Uterus (tissue), 3 donors: ENCODE measurements at regions not wholly inside any gene's neighbourhood (a gene's known extent, or its start where the extent isn't known, plus 50 kb on each side); places are given as distances from the start of the nearest gene placed in this dataset.

Experiments
- DNase-seq, 2 donors: peaks; one replicate each; pipeline ENCODE4 v3.0.0-alpha.2; 2019 to 2020
- H3K27ac ChIP-seq, 2 donors: fragments of 200-600 bp; sonication (generic); 1 replicate in 1 of 2; 2 replicates in 1 of 2; pipeline ENCODE4 v1.5.1; 2016 to 2018
- H3K27me3 ChIP-seq, 2 donors: fragments of 200-600 bp; sonication (generic); one replicate each; pipeline ENCODE4 v1.5.1; 2018 to 2019; ENCODE audit warnings: control low read depth in 1 of 2
- H3K36me3 ChIP-seq, 2 donors: fragments of 200-600 bp; sonication (generic); one replicate each; pipeline ENCODE4 v1.5.1; 2019; ENCODE audit warnings: control low read depth in 1 of 2
- H3K4me1 ChIP-seq, 2 donors: fragments of 200-600 bp; sonication (generic); one replicate each; pipeline ENCODE4 v1.5.1; 2018 to 2019; ENCODE audit warnings: control low read depth in 1 of 2
- H3K4me3 ChIP-seq, 2 donors: fragments of 200-600 bp; sonication (generic); 1 replicate in 1 of 2; 2 replicates in 1 of 2; pipeline ENCODE4 v1.5.1; 2018 to 2019; ENCODE audit warnings: mild to moderate bottlenecking in 1 of 2
- H3K9me3 ChIP-seq, 2 donors: fragments of 200-600 bp; sonication (generic); one replicate each; pipeline ENCODE4 v1.5.1; 2019; ENCODE audit warnings: control low read depth in 1 of 2
- CTCF ChIP-seq, 4 experiments: fragments of 200-600 bp in 2 of 4; fragments of 450-650 bp in 2 of 4; sonication (generic) in 2 of 4; IDR thresholded peaks; one replicate each; pipeline ENCODE4 v1.5.1; 2016 to 2019; ENCODE audit warnings: antibody characterized with exemption in 4 of 4, mild to moderate bottlenecking in 2 of 4, moderate library complexity in 1 of 4
- POLR2A ChIP-seq, 2 donors: fragments of 450-650 bp; IDR thresholded peaks; one replicate each; pipeline ENCODE4 v1.6.1; 2016; ENCODE audit warnings: antibody characterized with exemption in 2 of 2, mild to moderate bottlenecking in 1 of 2, moderate library complexity in 1 of 2
- intact Hi-C: fragments of 100-400 bp; cut with DNase I; formaldehyde crosslinking; loops from one replicate; pipeline ENCODE4 v1.15.1; 2023; ENCODE audit warnings: low total_unique reads
- donor health status: DM: yes; HTN: yes; CAD: no.

GRCh38 chr1:168446081-168446480 lies 97.7 kb downstream of the XCL2 start:
- H3K9me3 ChIP-seq = no peaks in the 10 kb centered on the region
- no peak overlapping the region for H3K27ac ChIP-seq
- no peak overlapping the region for H3K4me3 ChIP-seq
- no peak for DNase-seq
- no peaks in the 10 kb centered on the region for H3K36me3 ChIP-seq
- H3K4me1 ChIP-seq = no peaks in the 10 kb centered on the region
- no peak for TF ChIP-seq CTCF (IDR thresholded peaks at IDR 0.05)
- intact Hi-C loops = loop anchor here (10.0 kb wide), 1 partner anchor 129 kb away; the partner anchor contains the start of gene XCL1
- H3K27me3 ChIP-seq = no peaks in the 10 kb centered on the region

GRCh38 chr1:168443899-168444298 lies 99.9 kb downstream of the XCL2 start:
- Histone ChIP-seq H3K27ac (no peak overlapping the region), H3K36me3 (no peaks in the 10 kb centered on the region), H3K4me1 (no peaks in the 10 kb centered on the region), H3K27me3 (no peaks in the 10 kb centered on the region), H3K9me3 (no peaks in the 10 kb centered on the region), H3K4me3 (no peak overlapping the region)
- no peak for TF ChIP-seq CTCF (IDR thresholded peaks at IDR 0.05)
- no peak for TF ChIP-seq POLR2A (IDR thresholded peaks at IDR 0.05)
- intact Hi-C loops = loop anchor here (10.0 kb wide), 1 partner anchor 131 kb away; the partner anchor contains the start of gene XCL1
- no peak for DNase-seq

- Histone ChIP-seq H3K9me3 (no peaks in the 10 kb centered on the region), H3K4me1 (no peaks in the 10 kb centered on the region), H3K27ac (no peak overlapping the region), H3K27me3 (no peaks in the 10 kb centered on the region), H3K36me3 (no peaks in the 10 kb centered on the region), H3K4me3 (no peak overlapping the region)
- TF ChIP-seq CTCF (IDR thresholded peaks at IDR 0.05) = no peak
- no peak for TF ChIP-seq POLR2A (IDR thresholded peaks at IDR 0.05)
- DNase-seq = no peak
- intact Hi-C loops = loop anchor here (10.0 kb wide), 1 partner anchor 131 kb away; the partner anchor contains the start of gene XCL1
These were observed 100.4 kb downstream of the XCL2 start for GRCh38 chr1:168443356-168443755.

- TF ChIP-seq POLR2A (IDR thresholded peaks at IDR 0.05) (no peak), CTCF (IDR thresholded peaks at IDR 0.05) (no peak)
- intact Hi-C loops = loop anchor here (10.0 kb wide), 1 partner anchor 132 kb away; the partner anchor contains the start of gene XCL1
- no peaks in the 10 kb centered on the region for H3K36me3 ChIP-seq
These were observed 100.9 kb downstream of the XCL2 start for GRCh38 chr1:168442931-168443330.

GRCh38 chr1:168441745-168442144 lies 102.1 kb downstream of the XCL2 start:
- intact Hi-C loops = loop anchor here (10.0 kb wide), 1 partner anchor 133 kb away; the partner anchor contains the start of gene XCL1
- Histone ChIP-seq H3K9me3 (no peaks in the 10 kb centered on the region), H3K27me3 (no peaks in the 10 kb centered on the region), H3K27ac (no peak overlapping the region), H3K4me1 (no peaks in the 10 kb centered on the region), H3K36me3 (no peaks in the 10 kb centered on the region), H3K4me3 (no peak overlapping the region)
- DNase-seq = no peak
- no peak for TF ChIP-seq CTCF (IDR thresholded peaks at IDR 0.05)
- no peak for TF ChIP-seq POLR2A (IDR thresholded peaks at IDR 0.05)

More at GRCh38 chr1:168442931-168443330, 100.9 kb downstream of the XCL2 start:
- no peaks in the 10 kb centered on the region for H3K27me3 ChIP-seq
- no peak for DNase-seq
- H3K4me1 ChIP-seq = no peaks in the 10 kb centered on the region
- no peaks in the 10 kb centered on the region for H3K9me3 ChIP-seq
- no peak overlapping the region for H3K4me3 ChIP-seq
- H3K27ac ChIP-seq = no peak overlapping the region
